Thyroid gland (tissue), 4 donors: ENCODE measurements at regions not wholly inside any gene's neighbourhood (a gene's known extent, or its start where the extent isn't known, plus 50 kb on each side); places are given as distances from the start of the nearest gene placed in this dataset.
"Not testable (repeated sequence)": the region's sequence is repeated elsewhere in the genome, so short reads cannot be mapped to it uniquely, and the experiment has no call there.

Experiments
- POLR2A ChIP-seq, 2 donors: fragments of 450-650 bp; IDR thresholded peaks; one replicate each; pipeline ENCODE4 v1.6.1; 2017; ENCODE audit warnings: antibody characterized with exemption in 2 of 2, mild to moderate bottlenecking in 2 of 2, moderate library complexity in 1 of 2
- TF ChIP-seq, protein P1 (sequence below), 6 experiments: fragments of 200-600 bp in 3 of 6; fragments of 450-650 bp in 3 of 6; sonication (generic) in 3 of 6; IDR thresholded peaks; one replicate each; pipeline ENCODE4 v1.5.1; 2016 to 2019; ENCODE audit warnings: antibody characterized with exemption in 6 of 6, mild to moderate bottlenecking in 2 of 6, inconsistent platforms in 1 of 6, moderate library complexity in 1 of 6

DNA sequence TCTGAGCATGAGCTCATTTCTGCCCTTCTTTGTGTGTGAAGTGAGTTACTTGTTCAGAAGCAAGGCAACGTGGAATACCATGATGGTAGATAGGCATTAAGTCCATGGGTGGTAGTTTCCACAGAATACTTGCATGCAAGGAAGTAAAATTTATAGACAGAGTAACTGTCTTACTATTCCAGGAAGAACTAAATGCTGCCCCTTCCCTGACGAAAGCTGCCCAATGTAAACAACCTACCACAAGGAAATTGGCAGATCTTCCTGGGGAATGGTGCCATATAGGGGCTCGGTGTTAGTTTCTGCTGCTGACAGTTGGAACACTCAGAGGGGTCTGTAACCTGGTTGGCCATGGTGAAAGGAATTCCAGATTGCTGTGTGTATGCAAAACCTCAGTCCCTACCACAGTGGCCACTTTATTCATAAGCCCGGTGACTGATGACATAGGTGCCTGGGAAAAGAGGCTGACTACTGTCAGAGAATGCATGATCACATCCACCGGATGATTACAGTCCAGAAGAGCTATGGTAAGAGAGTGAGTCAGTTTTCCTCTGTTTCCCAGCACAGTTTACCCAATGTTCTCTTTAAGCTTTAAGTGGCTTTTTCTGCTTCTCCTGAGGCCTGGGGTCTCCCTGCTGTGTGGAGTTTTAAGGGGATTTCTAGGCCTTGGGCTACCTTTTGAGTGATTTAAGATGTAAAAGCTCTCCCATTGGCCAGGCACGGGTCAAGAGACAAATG, 463.7 kb upstream of the NPAP1 start:
- TF ChIP-seq, protein P1, sequence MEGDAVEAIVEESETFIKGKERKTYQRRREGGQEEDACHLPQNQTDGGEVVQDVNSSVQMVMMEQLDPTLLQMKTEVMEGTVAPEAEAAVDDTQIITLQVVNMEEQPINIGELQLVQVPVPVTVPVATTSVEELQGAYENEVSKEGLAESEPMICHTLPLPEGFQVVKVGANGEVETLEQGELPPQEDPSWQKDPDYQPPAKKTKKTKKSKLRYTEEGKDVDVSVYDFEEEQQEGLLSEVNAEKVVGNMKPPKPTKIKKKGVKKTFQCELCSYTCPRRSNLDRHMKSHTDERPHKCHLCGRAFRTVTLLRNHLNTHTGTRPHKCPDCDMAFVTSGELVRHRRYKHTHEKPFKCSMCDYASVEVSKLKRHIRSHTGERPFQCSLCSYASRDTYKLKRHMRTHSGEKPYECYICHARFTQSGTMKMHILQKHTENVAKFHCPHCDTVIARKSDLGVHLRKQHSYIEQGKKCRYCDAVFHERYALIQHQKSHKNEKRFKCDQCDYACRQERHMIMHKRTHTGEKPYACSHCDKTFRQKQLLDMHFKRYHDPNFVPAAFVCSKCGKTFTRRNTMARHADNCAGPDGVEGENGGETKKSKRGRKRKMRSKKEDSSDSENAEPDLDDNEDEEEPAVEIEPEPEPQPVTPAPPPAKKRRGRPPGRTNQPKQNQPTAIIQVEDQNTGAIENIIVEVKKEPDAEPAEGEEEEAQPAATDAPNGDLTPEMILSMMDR (IDR thresholded peaks at IDR 0.05) = not testable (repeated sequence)
- TF ChIP-seq POLR2A (IDR thresholded peaks at IDR 0.05) = not testable (repeated sequence)
